ENCODE measurements at regions not wholly inside any gene's neighbourhood (a gene's known extent, or its start where the extent isn't known, plus 50 kb on each side); places are given as distances from the start of the nearest gene placed in this dataset.

GRCh38 chr9:7507566-7508270 lies 291.9 kb downstream of the DMAC1 start:
- Histone ChIP-seq H3K27me3 (no peaks in the 10 kb centered on the region), H3K4me3 (no peak overlapping the region), H3K4me1 (peaks cover 4% of the 10 kb centered on the region), H3K36me3 (no peaks in the 10 kb centered on the region), H3K27ac (no peak overlapping the region), H3K9me3 (no peaks in the 10 kb centered on the region)
- TF ChIP-seq CTCF (IDR thresholded peaks at IDR 0.05) = no peak
- intact Hi-C loops (cut with DNase I) = no loop called here
- DNase-seq = no peak
- peak; percentile 46 for ATAC-seq

GRCh38 chr9:7507026-7507425 lies 292.6 kb downstream of the DMAC1 start:
- H3K4me3 ChIP-seq = no peak overlapping the region
- no peaks in the 10 kb centered on the region for H3K36me3 ChIP-seq
- intact Hi-C loops (cut with DNase I) = no loop called here
- no peak overlapping the region for H3K27ac ChIP-seq
- ATAC-seq (no peak), DNase-seq (no peak)
- H3K4me1 ChIP-seq = peaks cover 4% of the 10 kb centered on the region
- no peaks in the 10 kb centered on the region for H3K27me3 ChIP-seq
- no peaks in the 10 kb centered on the region for H3K9me3 ChIP-seq
- no peak for TF ChIP-seq CTCF (IDR thresholded peaks at IDR 0.05)

GRCh38 chr9:7500521-7500920 lies 299.1 kb downstream of the DMAC1 start:
- H3K4me1 ChIP-seq = no peaks in the 10 kb centered on the region
- ATAC-seq (no peak), DNase-seq (no peak)
- intact Hi-C loops (cut with DNase I) = no loop called here
- H3K27me3 ChIP-seq = no peaks in the 10 kb centered on the region
- TF ChIP-seq CTCF (IDR thresholded peaks at IDR 0.05) = no peak
- H3K27ac ChIP-seq = no peak overlapping the region
- no peak overlapping the region for H3K4me3 ChIP-seq
- H3K9me3 ChIP-seq = no peaks in the 10 kb centered on the region
- no peaks in the 10 kb centered on the region for H3K36me3 ChIP-seq

- Histone ChIP-seq H3K27me3 (no peaks in the 10 kb centered on the region), H3K36me3 (no peaks in the 10 kb centered on the region), H3K9me3 (no peaks in the 10 kb centered on the region), H3K4me3 (no peak overlapping the region), H3K4me1 (no peaks in the 10 kb centered on the region), H3K27ac (no peak overlapping the region)
- no peak for ATAC-seq
- no peak for DNase-seq
- no peak for TF ChIP-seq CTCF (IDR thresholded peaks at IDR 0.05)
- intact Hi-C loops (cut with DNase I) = no loop called here
These were observed 307.9 kb downstream of the DMAC1 start for GRCh38 chr9:7491641-7492040.

- no peaks in the 10 kb centered on the region for H3K27me3 ChIP-seq
- no peaks in the 10 kb centered on the region for H3K4me1 ChIP-seq
- H3K9me3 ChIP-seq = no peaks in the 10 kb centered on the region
- DNase-seq = no peak
- H3K4me3 ChIP-seq = no peak overlapping the region
- no peaks in the 10 kb centered on the region for H3K36me3 ChIP-seq
- no peak for ATAC-seq
- intact Hi-C loops (cut with DNase I) = no loop called here
- H3K27ac ChIP-seq = no peak overlapping the region
- no peak for TF ChIP-seq CTCF (IDR thresholded peaks at IDR 0.05)
These were observed 309.1 kb downstream of the DMAC1 start for GRCh38 chr9:7490317-7491108.
